ENCODE measurements at regions not wholly inside any gene's neighbourhood (a gene's known extent, or its start where the extent isn't known, plus 50 kb on each side); places are given as distances from the start of the nearest gene placed in this dataset.

DNA sequence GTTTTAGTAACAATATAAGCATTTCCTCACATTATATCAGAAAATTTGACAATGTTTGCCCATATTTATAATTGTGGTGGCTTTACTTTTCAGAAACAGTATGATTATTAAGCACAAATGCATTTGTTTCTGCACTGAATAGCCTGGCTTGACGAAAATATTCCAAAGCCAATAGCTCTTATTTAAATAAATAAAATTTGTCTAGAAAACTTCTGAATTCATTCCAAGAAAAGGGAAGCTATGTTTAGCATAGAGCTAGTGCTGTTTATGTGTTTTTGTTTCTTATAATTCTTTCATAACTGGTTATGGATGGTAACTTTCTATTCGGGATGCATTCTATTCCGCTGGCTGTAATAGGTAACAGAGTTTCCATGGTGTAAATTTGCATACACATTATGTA, 268.6 kb downstream of the PTBP2 start:
- Histone ChIP-seq H3K4me3 (ENCODE audit: low read depth, low read length) (no peak overlapping the region), H3K27ac (ENCODE audit: extremely low read depth, low read depth, low read length) (no peak overlapping the region), H3K9me3 (ENCODE audit: control insufficient read depth, insufficient read depth, low read depth, low read length) (no peaks in the 10 kb centered on the region), H3K36me3 (ENCODE audit: control insufficient read depth in 2 of 2, insufficient read depth in 1 of 2, low read length in 2 of 2) (no peaks in the 10 kb centered on the region), H3K4me1 (ENCODE audit: control insufficient read depth, insufficient read depth, low read length) (no peaks in the 10 kb centered on the region)
- POLR2A ChIA-PET, result no interaction called here
- TF ChIP-seq ZNF133 (tag by site-specific recombination; IDR thresholded peaks at IDR 0.05) (no peak), ZNF621 (tag by site-specific recombination; IDR thresholded peaks at IDR 0.05) (no peak), ZNF292 (tag by site-specific recombination; IDR thresholded peaks at IDR 0.05; ENCODE audit: borderline replicate concordance, low read depth) (no peak)
- CTCF ChIA-PET, result interaction anchor here (0.6 to 0.7 kb wide), 2 partner anchors 13 to 627 kb away, joined by 3 read pairs; no protein-coding TSS in a partner anchor

DNA sequence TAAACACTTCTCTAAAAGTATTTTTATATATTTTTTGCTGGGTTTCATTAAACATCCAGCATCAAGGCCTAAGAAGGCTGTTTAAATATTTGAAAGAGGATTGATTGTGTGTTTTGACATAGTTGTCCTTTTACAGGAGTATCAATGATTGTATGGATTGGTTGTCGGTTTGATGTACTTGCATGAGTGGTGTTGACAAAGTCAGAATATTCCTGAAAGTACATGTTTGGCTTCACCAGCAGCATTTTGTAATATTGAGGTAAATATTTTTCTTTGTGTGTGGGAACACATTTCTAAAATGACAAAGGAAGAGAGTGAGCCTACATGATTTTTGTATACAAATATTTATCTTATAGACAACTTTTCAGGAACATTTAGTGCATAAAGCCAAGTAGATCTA, 269.7 kb downstream of the PTBP2 start:
- H3K4me1 ChIP-seq (ENCODE audit: control insufficient read depth, insufficient read depth, low read length), result no peaks in the 10 kb centered on the region
- ChIA-PET POLR2A (no interaction called here), CTCF (interaction anchor here (0.6 kb wide), 1 partner anchor 829 kb away, joined by 3 read pairs; no protein-coding TSS in a partner anchor)
- H3K27ac ChIP-seq (ENCODE audit: extremely low read depth, low read depth, low read length), result no peak overlapping the region
- no peak overlapping the region for H3K4me3 ChIP-seq (ENCODE audit: low read depth, low read length)
- H3K36me3 ChIP-seq (ENCODE audit: control insufficient read depth in 2 of 2, insufficient read depth in 1 of 2, low read length in 2 of 2), result no peaks in the 10 kb centered on the region
- TF ChIP-seq ZNF664 (tag by site-specific recombination; IDR thresholded peaks at IDR 0.05) (no peak), ZNF366 (tag by site-specific recombination; conservative IDR thresholded peaks at IDR 0.05) (no peak), ZNF221 (tag by site-specific recombination; IDR thresholded peaks at IDR 0.05; ENCODE audit: borderline replicate concordance) (no peak), ZFP3 (tag by site-specific recombination; IDR thresholded peaks at IDR 0.05; ENCODE audit: low read depth) (no peak), ZNF658 (tag by site-specific recombination; IDR thresholded peaks at IDR 0.05) (no peak), ZNF768 (tag by site-specific recombination; IDR thresholded peaks at IDR 0.05) (no peak), ZXDB (tag by site-specific recombination; IDR thresholded peaks at IDR 0.05) (no peak), FEZF1 (tag by site-specific recombination; IDR thresholded peaks at IDR 0.05) (no peak), ZNF792 (tag by site-specific recombination; IDR thresholded peaks at IDR 0.05) (no peak), GLIS2 (tag by site-specific recombination; IDR thresholded peaks at IDR 0.05) (no peak), ZNF473 (tag by site-specific recombination; IDR thresholded peaks at IDR 0.05) (no peak), ZNF555 (tag by site-specific recombination; conservative IDR thresholded peaks at IDR 0.05) (no peak), ZNF19 (tag by site-specific recombination; IDR thresholded peaks at IDR 0.05; ENCODE audit: low read depth) (no peak), ZNF155 (tag by site-specific recombination; IDR thresholded peaks at IDR 0.05) (no peak), SALL2 (tag by site-specific recombination; IDR thresholded peaks at IDR 0.05; ENCODE audit: borderline replicate concordance) (no peak), ZNF707 (tag by site-specific recombination; IDR thresholded peaks at IDR 0.05) (no peak), ZNF37A (tag by site-specific recombination; IDR thresholded peaks at IDR 0.05) (no peak)
- TF ChIP-seq, protein P1, sequence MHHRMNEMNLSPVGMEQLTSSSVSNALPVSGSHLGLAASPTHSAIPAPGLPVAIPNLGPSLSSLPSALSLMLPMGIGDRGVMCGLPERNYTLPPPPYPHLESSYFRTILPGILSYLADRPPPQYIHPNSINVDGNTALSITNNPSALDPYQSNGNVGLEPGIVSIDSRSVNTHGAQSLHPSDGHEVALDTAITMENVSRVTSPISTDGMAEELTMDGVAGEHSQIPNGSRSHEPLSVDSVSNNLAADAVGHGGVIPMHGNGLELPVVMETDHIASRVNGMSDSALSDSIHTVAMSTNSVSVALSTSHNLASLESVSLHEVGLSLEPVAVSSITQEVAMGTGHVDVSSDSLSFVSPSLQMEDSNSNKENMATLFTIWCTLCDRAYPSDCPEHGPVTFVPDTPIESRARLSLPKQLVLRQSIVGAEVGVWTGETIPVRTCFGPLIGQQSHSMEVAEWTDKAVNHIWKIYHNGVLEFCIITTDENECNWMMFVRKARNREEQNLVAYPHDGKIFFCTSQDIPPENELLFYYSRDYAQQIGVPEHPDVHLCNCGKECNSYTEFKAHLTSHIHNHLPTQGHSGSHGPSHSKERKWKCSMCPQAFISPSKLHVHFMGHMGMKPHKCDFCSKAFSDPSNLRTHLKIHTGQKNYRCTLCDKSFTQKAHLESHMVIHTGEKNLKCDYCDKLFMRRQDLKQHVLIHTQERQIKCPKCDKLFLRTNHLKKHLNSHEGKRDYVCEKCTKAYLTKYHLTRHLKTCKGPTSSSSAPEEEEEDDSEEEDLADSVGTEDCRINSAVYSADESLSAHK (tag by site-specific recombination; IDR thresholded peaks at IDR 0.05), result no peak
- TF ChIP-seq, protein P2, sequence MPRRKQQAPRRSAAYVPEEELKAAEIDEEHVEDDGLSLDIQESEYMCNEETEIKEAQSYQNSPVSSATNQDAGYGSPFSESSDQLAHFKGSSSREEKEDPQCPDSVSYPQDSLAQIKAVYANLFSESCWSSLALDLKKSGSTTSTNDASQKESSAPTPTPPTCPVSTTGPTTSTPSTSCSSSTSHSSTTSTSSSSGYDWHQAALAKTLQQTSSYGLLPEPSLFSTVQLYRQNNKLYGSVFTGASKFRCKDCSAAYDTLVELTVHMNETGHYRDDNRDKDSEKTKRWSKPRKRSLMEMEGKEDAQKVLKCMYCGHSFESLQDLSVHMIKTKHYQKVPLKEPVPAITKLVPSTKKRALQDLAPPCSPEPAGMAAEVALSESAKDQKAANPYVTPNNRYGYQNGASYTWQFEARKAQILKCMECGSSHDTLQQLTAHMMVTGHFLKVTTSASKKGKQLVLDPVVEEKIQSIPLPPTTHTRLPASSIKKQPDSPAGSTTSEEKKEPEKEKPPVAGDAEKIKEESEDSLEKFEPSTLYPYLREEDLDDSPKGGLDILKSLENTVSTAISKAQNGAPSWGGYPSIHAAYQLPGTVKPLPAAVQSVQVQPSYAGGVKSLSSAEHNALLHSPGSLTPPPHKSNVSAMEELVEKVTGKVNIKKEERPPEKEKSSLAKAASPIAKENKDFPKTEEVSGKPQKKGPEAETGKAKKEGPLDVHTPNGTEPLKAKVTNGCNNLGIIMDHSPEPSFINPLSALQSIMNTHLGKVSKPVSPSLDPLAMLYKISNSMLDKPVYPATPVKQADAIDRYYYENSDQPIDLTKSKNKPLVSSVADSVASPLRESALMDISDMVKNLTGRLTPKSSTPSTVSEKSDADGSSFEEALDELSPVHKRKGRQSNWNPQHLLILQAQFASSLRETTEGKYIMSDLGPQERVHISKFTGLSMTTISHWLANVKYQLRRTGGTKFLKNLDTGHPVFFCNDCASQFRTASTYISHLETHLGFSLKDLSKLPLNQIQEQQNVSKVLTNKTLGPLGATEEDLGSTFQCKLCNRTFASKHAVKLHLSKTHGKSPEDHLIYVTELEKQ (tag by site-specific recombination; IDR thresholded peaks at IDR 0.05; ENCODE audit: borderline replicate concordance), result no peak
- TF ChIP-seq, protein P3, sequence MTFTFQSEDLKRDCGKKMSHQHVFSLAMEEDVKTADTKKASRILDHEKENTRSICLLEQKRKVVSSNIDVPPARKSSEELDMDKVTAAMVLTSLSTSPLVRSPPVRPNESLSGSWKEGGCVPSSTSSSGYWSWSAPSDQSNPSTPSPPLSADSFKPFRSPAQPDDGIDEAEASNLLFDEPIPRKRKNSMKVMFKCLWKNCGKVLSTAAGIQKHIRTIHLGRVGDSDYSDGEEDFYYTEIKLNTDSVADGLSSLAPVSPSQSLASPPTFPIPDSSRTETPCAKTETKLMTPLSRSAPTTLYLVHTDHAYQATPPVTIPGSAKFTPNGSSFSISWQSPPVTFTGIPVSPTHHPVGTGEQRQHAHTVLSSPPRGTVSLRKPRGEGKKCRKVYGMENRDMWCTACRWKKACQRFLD (tag by site-specific recombination; IDR thresholded peaks at IDR 0.05), result no peak
- no peaks in the 10 kb centered on the region for H3K9me3 ChIP-seq (ENCODE audit: control insufficient read depth, insufficient read depth, low read depth, low read length)

All from HEK293 (cell line).